Breast epithelium (tissue), 4 donors: ENCODE measurements at regions not wholly inside any gene's neighbourhood (a gene's known extent, or its start where the extent isn't known, plus 50 kb on each side); places are given as distances from the start of the nearest gene placed in this dataset.

ENCODE experiments used
- DNase-seq, 2 donors: peaks; one replicate each; pipeline ENCODE4 v3.0.0-alpha.2; 2019; ENCODE audit warnings: low spot score in 2 of 2
- H3K27ac ChIP-seq, 2 donors: fragments of 200-600 bp; sonication (generic) in 1 of 2; one replicate each; pipeline ENCODE4 v1.5.1; 2016 to 2019; ENCODE audit warnings: mild to moderate bottlenecking in 1 of 2
- H3K27me3 ChIP-seq, 2 donors: fragments of 200-600 bp; sonication (generic) in 1 of 2; one replicate each; pipeline versions ENCODE4 v1.5.1 to v1.6.0; 2017 to 2019; ENCODE audit warnings: control low read depth in 1 of 2, mild to moderate bottlenecking in 1 of 2
- H3K36me3 ChIP-seq: fragments of 200-600 bp; one replicate; pipeline ENCODE4 v1.5.1; 2019
- H3K4me1 ChIP-seq, 2 donors: fragments of 200-600 bp; sonication (generic); one replicate each; pipeline ENCODE4 v1.5.1; 2016 to 2019; ENCODE audit warnings: control low read depth in 1 of 2
- H3K4me3 ChIP-seq, 3 donors: fragments of 200-600 bp; sonication (generic); 1 replicate in 2 of 3; 2 replicates in 1 of 3; pipeline ENCODE4 v1.5.1; 2016 to 2019; ENCODE audit warnings: mild to moderate bottlenecking in 3 of 3, moderate library complexity in 2 of 3
- H3K9me3 ChIP-seq, 2 donors: fragments of 200-600 bp; sonication (generic) in 1 of 2; one replicate each; pipeline ENCODE4 v1.5.1; 2016 to 2019; ENCODE audit warnings: control low read depth in 1 of 2
- POLR2A ChIP-seq: fragments of 450-650 bp; IDR thresholded peaks from one replicate; pipeline ENCODE4 v1.6.1; 2016; ENCODE audit warnings: antibody characterized with exemption, mild to moderate bottlenecking, moderate library complexity
- POLR2AphosphoS5 ChIP-seq, 3 donors: sonication (generic); formaldehyde crosslinking; IDR thresholded peaks; one replicate each; pipeline ENCODE4 v1.6.1; 2017; ENCODE audit warnings: antibody characterized with exemption in 3 of 3
- intact Hi-C: fragments of 100-400 bp; cut with DNase I; formaldehyde crosslinking; loops from one replicate; pipeline ENCODE4 v1.15.1; 2023; ENCODE audit warnings: low total_unique reads
- TF ChIP-seq, protein P1 (sequence below), 3 donors: fragments of 450-650 bp; IDR thresholded peaks; one replicate each; pipeline ENCODE4 v1.5.1; 2016 to 2017; ENCODE audit warnings: antibody characterized with exemption in 3 of 3, mild to moderate bottlenecking in 3 of 3, moderate library complexity in 3 of 3

DNA sequence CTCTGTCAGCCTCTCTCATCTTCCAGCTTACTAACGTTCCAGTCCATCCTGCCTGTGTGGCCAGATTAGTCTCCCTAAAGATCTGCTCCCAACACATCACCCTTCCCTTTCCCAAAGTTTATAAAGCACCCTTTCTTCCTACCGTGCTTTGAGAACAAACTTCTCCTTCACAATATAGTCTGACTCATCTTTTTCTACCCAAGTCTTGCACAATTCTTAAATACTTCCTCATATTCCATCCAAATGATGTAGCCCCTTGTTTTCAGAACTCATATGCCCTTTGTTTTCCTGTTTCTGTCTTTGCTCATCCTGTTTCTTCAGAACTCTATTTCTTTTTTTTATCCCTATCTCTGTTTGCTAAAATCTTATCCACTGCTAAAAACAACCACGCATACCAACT lies 326.8 kb downstream of the MFSD1 start:
- intact Hi-C loops: no loop called here
- Histone ChIP-seq H3K4me3 (no peak overlapping the region), H3K36me3 (no peaks in the 10 kb centered on the region), H3K27ac (peak overlapping the region; percentile 18 to 58), H3K9me3 (no peaks in the 10 kb centered on the region), H3K4me1 (no peaks in the 10 kb centered on the region), H3K27me3 (no peaks in the 10 kb centered on the region)
- TF ChIP-seq POLR2AphosphoS5 (IDR thresholded peaks at IDR 0.05): no peak
- TF ChIP-seq POLR2A: no peak
- TF ChIP-seq, protein P1, sequence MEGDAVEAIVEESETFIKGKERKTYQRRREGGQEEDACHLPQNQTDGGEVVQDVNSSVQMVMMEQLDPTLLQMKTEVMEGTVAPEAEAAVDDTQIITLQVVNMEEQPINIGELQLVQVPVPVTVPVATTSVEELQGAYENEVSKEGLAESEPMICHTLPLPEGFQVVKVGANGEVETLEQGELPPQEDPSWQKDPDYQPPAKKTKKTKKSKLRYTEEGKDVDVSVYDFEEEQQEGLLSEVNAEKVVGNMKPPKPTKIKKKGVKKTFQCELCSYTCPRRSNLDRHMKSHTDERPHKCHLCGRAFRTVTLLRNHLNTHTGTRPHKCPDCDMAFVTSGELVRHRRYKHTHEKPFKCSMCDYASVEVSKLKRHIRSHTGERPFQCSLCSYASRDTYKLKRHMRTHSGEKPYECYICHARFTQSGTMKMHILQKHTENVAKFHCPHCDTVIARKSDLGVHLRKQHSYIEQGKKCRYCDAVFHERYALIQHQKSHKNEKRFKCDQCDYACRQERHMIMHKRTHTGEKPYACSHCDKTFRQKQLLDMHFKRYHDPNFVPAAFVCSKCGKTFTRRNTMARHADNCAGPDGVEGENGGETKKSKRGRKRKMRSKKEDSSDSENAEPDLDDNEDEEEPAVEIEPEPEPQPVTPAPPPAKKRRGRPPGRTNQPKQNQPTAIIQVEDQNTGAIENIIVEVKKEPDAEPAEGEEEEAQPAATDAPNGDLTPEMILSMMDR (IDR thresholded peaks at IDR 0.05): no peak
- DNase-seq: no peak

DNA sequence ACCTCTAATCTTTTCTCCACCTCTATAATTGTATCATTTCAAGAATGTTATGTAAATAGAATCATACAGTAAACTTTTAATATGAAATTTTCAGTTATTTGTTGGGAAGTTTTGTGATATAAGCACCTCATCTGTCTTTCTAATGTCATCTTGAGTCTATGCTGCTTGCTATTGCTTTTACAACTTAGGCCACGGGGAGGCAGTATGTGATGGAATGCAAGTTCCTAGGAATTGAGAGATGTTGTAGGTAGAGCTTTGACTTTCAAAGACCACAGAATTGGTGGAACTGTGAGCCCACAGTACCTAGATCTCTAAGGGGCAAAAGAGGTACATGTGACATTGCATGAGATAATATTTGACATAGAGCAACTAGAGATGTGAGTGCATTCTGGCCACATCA lies 328.3 kb downstream of the MFSD1 start:
- DNase-seq: no peak
- Histone ChIP-seq H3K27me3 (no peaks in the 10 kb centered on the region), H3K4me3 (no peak overlapping the region), H3K9me3 (no peaks in the 10 kb centered on the region), H3K27ac (no peak overlapping the region), H3K36me3 (no peaks in the 10 kb centered on the region), H3K4me1 (no peaks in the 10 kb centered on the region)
- TF ChIP-seq POLR2AphosphoS5 (IDR thresholded peaks at IDR 0.05): no peak
- TF ChIP-seq POLR2A: no peak
- intact Hi-C loops: no loop called here

DNA sequence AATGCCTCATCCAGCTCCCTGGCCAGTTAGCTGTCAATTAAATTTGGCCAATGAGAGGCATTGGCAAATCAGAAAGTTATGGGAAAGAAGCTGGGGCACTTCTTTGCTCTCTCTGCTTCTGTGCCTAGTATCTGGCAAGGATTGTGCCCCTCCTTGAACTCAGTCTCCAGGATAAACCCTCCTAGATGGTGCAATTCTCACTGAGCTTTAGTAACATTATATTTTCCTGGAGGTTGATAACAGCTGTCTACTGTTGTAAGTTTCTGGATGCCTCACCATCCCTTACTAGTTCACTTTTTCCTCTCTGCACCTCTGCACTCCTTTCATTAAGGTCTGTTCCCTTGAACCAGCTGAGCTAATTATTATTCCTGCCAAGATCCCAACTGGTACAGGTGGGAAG lies 329.5 kb downstream of the MFSD1 start:
- TF ChIP-seq, protein P1 (IDR thresholded peaks at IDR 0.05): no peak
- TF ChIP-seq POLR2AphosphoS5 (IDR thresholded peaks at IDR 0.05) (no peak), POLR2A (no peak)

DNA sequence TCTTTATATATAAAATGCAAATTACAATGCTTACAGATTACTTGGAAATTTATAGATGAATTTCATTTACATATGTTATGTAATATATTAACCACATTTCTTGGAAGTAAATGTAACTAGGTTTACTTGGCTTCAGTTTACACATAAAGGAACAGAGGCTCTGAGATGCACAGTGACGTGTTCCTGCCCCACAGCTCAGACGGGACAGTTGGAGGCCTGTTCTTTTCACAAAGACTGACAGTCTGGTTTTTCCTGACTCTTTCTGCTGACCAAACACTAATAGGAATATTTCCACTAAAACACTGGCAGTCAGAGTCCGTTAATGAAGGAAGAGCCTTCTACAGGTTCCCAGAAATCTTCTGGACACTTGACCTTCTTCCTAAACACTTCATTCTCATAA lies 336.1 kb downstream of the MFSD1 start:
- TF ChIP-seq POLR2A (no peak), POLR2AphosphoS5 (IDR thresholded peaks at IDR 0.05) (no peak)
- TF ChIP-seq, protein P1 (IDR thresholded peaks at IDR 0.05): no peak
- H3K36me3 ChIP-seq: no peaks in the 10 kb centered on the region
- intact Hi-C loops: no loop called here

More for the DNA sequence above, 329.5 kb downstream of the MFSD1 start:
- DNase-seq: no peak
- Histone ChIP-seq H3K9me3 (no peaks in the 10 kb centered on the region), H3K27ac (no peak overlapping the region), H3K4me1 (no peaks in the 10 kb centered on the region), H3K27me3 (no peaks in the 10 kb centered on the region), H3K4me3 (no peak overlapping the region), H3K36me3 (no peaks in the 10 kb centered on the region)
- intact Hi-C loops: no loop called here

DNA sequence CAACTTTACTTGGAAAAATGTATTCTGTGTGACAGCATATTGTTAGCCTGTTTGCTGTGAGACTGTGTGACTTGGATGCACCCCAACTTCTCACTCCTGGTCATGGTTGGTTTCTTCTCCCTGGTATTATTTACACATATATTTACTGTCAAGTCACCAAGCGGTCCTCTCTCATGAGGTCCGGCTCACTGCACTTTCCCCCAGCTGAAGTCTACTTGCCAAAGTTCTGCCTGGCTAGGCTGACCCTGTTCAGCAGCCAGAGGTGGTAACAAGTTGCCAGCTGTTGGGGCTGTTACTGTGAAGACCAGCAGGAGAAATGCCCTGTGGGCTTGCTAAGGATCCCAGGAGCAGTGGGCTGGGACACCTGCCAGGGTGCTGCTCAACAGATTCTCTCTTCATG lies 337.5 kb downstream of the MFSD1 start:
- peak in 1 of 2 donors; percentile 52 for DNase-seq
- Histone ChIP-seq H3K4me1 (no peaks in the 10 kb centered on the region), H3K27ac (no peak overlapping the region), H3K27me3 (no peaks in the 10 kb centered on the region), H3K9me3 (no peaks in the 10 kb centered on the region), H3K4me3 (no peak overlapping the region), H3K36me3 (no peaks in the 10 kb centered on the region)
- TF ChIP-seq, protein P1 (IDR thresholded peaks at IDR 0.05): no peak
- TF ChIP-seq POLR2AphosphoS5 (IDR thresholded peaks at IDR 0.05) (no peak), POLR2A (no peak)
- intact Hi-C loops: no loop called here

More for the DNA sequence above, 336.1 kb downstream of the MFSD1 start:
- Histone ChIP-seq H3K27me3 (no peaks in the 10 kb centered on the region), H3K4me3 (no peak overlapping the region), H3K4me1 (no peaks in the 10 kb centered on the region), H3K27ac (no peak overlapping the region), H3K9me3 (no peaks in the 10 kb centered on the region)
- peak in 1 of 2 donors; percentile 20 for DNase-seq

DNA sequence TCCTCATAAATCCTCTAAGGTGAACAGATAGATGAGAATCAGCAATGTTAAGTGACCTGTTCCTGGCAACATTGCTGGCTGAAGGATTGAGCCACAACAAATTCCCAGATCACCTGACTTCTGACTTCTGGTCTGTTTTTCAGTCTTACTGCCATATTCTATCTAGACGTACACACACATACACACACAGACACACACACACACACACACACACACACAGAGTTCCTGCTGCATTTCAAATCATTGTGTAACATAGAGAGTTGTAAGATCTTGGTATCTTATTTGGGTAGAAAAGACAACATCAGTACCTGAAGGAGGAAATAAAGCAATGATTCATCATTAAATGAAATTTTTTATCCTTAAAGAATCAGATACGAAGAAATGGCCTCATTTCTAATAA lies 342.6 kb downstream of the MFSD1 start:
- intact Hi-C loops: no loop called here
- H3K4me1 ChIP-seq: no peaks in the 10 kb centered on the region
- H3K36me3 ChIP-seq: no peaks in the 10 kb centered on the region
- no peak overlapping the region for H3K4me3 ChIP-seq
- DNase-seq: no peak
- no peak overlapping the region for H3K27ac ChIP-seq
- no peak for TF ChIP-seq POLR2A
- no peak for TF ChIP-seq POLR2AphosphoS5 (IDR thresholded peaks at IDR 0.05)
- TF ChIP-seq, protein P1 (IDR thresholded peaks at IDR 0.05): no peak
- H3K27me3 ChIP-seq: no peaks in the 10 kb centered on the region
- no peaks in the 10 kb centered on the region for H3K9me3 ChIP-seq
